ENCODE measurements at regions not wholly inside any gene's neighbourhood (a gene's known extent, or its start where the extent isn't known, plus 50 kb on each side); places are given as distances from the start of the nearest gene placed in this dataset.
"Not testable (repeated sequence)": the region's sequence is repeated elsewhere in the genome, so short reads cannot be mapped to it uniquely, and the experiment has no call there.

- intact Hi-C loops (cut with DNase I), result no loop called here
- ATAC-seq (no peak), DNase-seq (ENCODE audit: missing footprints) (no peak)
Measured at GRCh38 chr3:104359546-104359945, 1007.2 kb upstream of the ALCAM start.

- DNase-seq (ENCODE audit: missing footprints), result no peak
- intact Hi-C loops (cut with DNase I), result no loop called here
Measured at GRCh38 chr3:104360038-104360437, 1006.7 kb upstream of the ALCAM start.

GRCh38 chr3:104361748-104362147 is 1005.0 kb upstream of the ALCAM start:
- DNase-seq (ENCODE audit: missing footprints); intact Hi-C loops (cut with DNase I); ATAC-seq: not testable (repeated sequence)

More at GRCh38 chr3:104360038-104360437, 1006.7 kb upstream of the ALCAM start:
- ATAC-seq, result no peak

GRCh38 chr3:104362319-104362718 is 1004.4 kb upstream of the ALCAM start:
- no peak for ATAC-seq
- intact Hi-C loops (cut with DNase I), result no loop called here
- DNase-seq (ENCODE audit: missing footprints), result peak; percentile 32

GRCh38 chr3:104367000-104367399 is 999.7 kb upstream of the ALCAM start:
- DNase-seq (ENCODE audit: missing footprints), result no peak
- intact Hi-C loops (cut with DNase I), result no loop called here
- peak; percentile 64 for ATAC-seq

GRCh38 chr3:104368760-104369159 is 997.9 kb upstream of the ALCAM start:
- ATAC-seq, result no peak
- DNase-seq (ENCODE audit: missing footprints), result no peak
- intact Hi-C loops (cut with DNase I), result no loop called here

- no peak for DNase-seq (ENCODE audit: missing footprints)
- intact Hi-C loops (cut with DNase I), result no loop called here
Measured at GRCh38 chr3:104385421-104385820, 981.3 kb upstream of the ALCAM start.

GRCh38 chr3:104388619-104389018 is 978.1 kb upstream of the ALCAM start:
- DNase-seq (ENCODE audit: missing footprints) (no peak), ATAC-seq (no peak)
- intact Hi-C loops (cut with DNase I), result no loop called here

More at GRCh38 chr3:104385421-104385820, 981.3 kb upstream of the ALCAM start:
- no peak for ATAC-seq

- ATAC-seq (no peak), DNase-seq (ENCODE audit: missing footprints) (no peak)
- intact Hi-C loops (cut with DNase I), result no loop called here
Measured at GRCh38 chr3:104392327-104392726, 974.4 kb upstream of the ALCAM start.

GRCh38 chr3:104396974-104397669 is 969.6 kb upstream of the ALCAM start:
- intact Hi-C loops (cut with DNase I), result no loop called here
- no peak for DNase-seq (ENCODE audit: missing footprints)
- ATAC-seq, result peak; percentile 59

GRCh38 chr3:104397713-104398112 is 969.0 kb upstream of the ALCAM start:
- intact Hi-C loops (cut with DNase I), result no loop called here
- no peak for ATAC-seq

GRCh38 chr3:104402902-104403301 is 963.8 kb upstream of the ALCAM start:
- DNase-seq (ENCODE audit: missing footprints), result no peak
- intact Hi-C loops (cut with DNase I), result no loop called here
- no peak for ATAC-seq

More at GRCh38 chr3:104397713-104398112, 969.0 kb upstream of the ALCAM start:
- no peak for DNase-seq (ENCODE audit: missing footprints)

GRCh38 chr3:104411757-104412156 is 955.0 kb upstream of the ALCAM start:
- intact Hi-C loops (cut with DNase I), result no loop called here
- no peak for ATAC-seq

GRCh38 chr3:104412608-104413580 is 953.8 kb upstream of the ALCAM start:
- ATAC-seq (peak; percentile 68), DNase-seq (ENCODE audit: missing footprints) (no peak)
- intact Hi-C loops (cut with DNase I), result no loop called here

More at GRCh38 chr3:104411757-104412156, 955.0 kb upstream of the ALCAM start:
- DNase-seq (ENCODE audit: missing footprints), result no peak

GRCh38 chr3:104428337-104428925 is 938.3 kb upstream of the ALCAM start:
- no peak for DNase-seq (ENCODE audit: missing footprints)
- ATAC-seq, result no peak
- intact Hi-C loops (cut with DNase I), result no loop called here

GRCh38 chr3:104429727-104430126 is 937.0 kb upstream of the ALCAM start:
- DNase-seq (ENCODE audit: missing footprints) (no peak), ATAC-seq (no peak)
- intact Hi-C loops (cut with DNase I), result no loop called here

- no peak for ATAC-seq
- intact Hi-C loops (cut with DNase I), result no loop called here
Measured at GRCh38 chr3:104436506-104436905, 930.2 kb upstream of the ALCAM start.

GRCh38 chr3:104437131-104437750 is 929.5 kb upstream of the ALCAM start:
- DNase-seq (ENCODE audit: missing footprints), result no peak
- intact Hi-C loops (cut with DNase I), result no loop called here
- ATAC-seq, result peak; percentile 94

More at GRCh38 chr3:104436506-104436905, 930.2 kb upstream of the ALCAM start:
- no peak for DNase-seq (ENCODE audit: missing footprints)

- intact Hi-C loops (cut with DNase I), result no loop called here
- ATAC-seq (peak; percentile 73), DNase-seq (ENCODE audit: missing footprints) (no peak)
Measured at GRCh38 chr3:104437891-104438290, 928.8 kb upstream of the ALCAM start.
